T-cell (primary cell): ENCODE measurements at regions not wholly inside any gene's neighbourhood (a gene's known extent, or its start where the extent isn't known, plus 50 kb on each side); places are given as distances from the start of the nearest gene placed in this dataset.

Experiments
- ATAC-seq, 4 experiments: fragments of 200-7000 bp in 3 of 4; fragments of 150-1000 bp in 1 of 4; cut with Tn5 transposase; replicated peaks in 1 of 4; 1 replicate in 3 of 4; 2 replicates in 1 of 4; pipeline ENCODE4 v1.10.0; 2021; ENCODE audit warnings: moderate library complexity in 3 of 4, mild to moderate bottlenecking in 2 of 4, moderate number of reproducible peaks in 1 of 4
- CTCF ChIA-PET, 2 donors: fragments of 300-600 bp; sonication (Branson Sonifier 250); formaldehyde crosslinking; loops; one replicate each; lab custom pipeline; 2022; ENCODE audit warnings: antibody characterized with exemption in 2 of 2; lab: Charles Lee
- POLR2A ChIA-PET, 2 donors: fragments of 300-600 bp; sonication (Branson Sonifier 250); formaldehyde crosslinking; loops; one replicate each; lab custom pipeline; 2022; ENCODE audit warnings: antibody characterized with exemption in 2 of 2; lab: Charles Lee
- DNase-seq, 35 experiments: peaks; one replicate each; pipeline versions ENCODE4 v3.0.0 to v3.0.0-alpha.2; 2013 to 2023
- H3K27ac ChIP-seq: one replicate; pipeline ENCODE4 v1.5.1; 2013; ENCODE audit warnings: low read length
- H3K27me3 ChIP-seq, 2 experiments: replicated peaks in 1 of 2; 1 replicate in 1 of 2; 2 replicates in 1 of 2; pipeline versions ENCODE4 v1.6.1 to v1.7.0; 2013; ENCODE audit warnings: low read length in 1 of 2, mixed read lengths in 1 of 2; ENCODE audit not compliant: control insufficient read depth in 2 of 2, insufficient read depth in 2 of 2; ENCODE audit errors: extremely low read depth in 1 of 2
- H3K36me3 ChIP-seq, 2 donors: 1 replicate in 1 of 2; 2 replicates in 1 of 2; pipeline versions ENCODE4 v1.6.1 to v1.7.0; 2013; ENCODE audit warnings: low read length in 1 of 2; ENCODE audit not compliant: control insufficient read depth in 2 of 2, insufficient read depth in 1 of 2; ENCODE audit errors: extremely low read depth in 1 of 2
- H3K4me1 ChIP-seq, 2 experiments: 1 replicate in 1 of 2; 2 replicates in 1 of 2; pipeline versions ENCODE4 v1.6.1 to v1.7.0; 2013; ENCODE audit warnings: low read length in 2 of 2, mixed read lengths in 1 of 2; ENCODE audit not compliant: insufficient read depth in 2 of 2, control insufficient read depth in 1 of 2; ENCODE audit errors: extremely low read depth in 1 of 2
- H3K4me3 ChIP-seq, 2 donors: 1 replicate in 1 of 2; 2 replicates in 1 of 2; pipeline versions ENCODE4 v1.5.1 to v1.7.0; 2013; ENCODE audit warnings: mild to moderate bottlenecking in 2 of 2, low read length in 1 of 2, moderate library complexity in 1 of 2; ENCODE audit not compliant: control insufficient read depth in 1 of 2; ENCODE audit errors: extremely low read depth in 1 of 2
- H3K9me3 ChIP-seq: 2 replicates; pipeline ENCODE4 v1.7.0; 2013
- H3K27ac Mint-ChIP-seq, 2 donors: one replicate each; pipeline ENCODE4 v1.8.0; 2020 to 2021; ENCODE audit warnings: mild to moderate bottlenecking in 2 of 2, mixed read lengths in 2 of 2
- H3K27me3 Mint-ChIP-seq, 2 donors: one replicate each; pipeline ENCODE4 v1.8.0; 2021 to 2022; ENCODE audit warnings: mixed read lengths in 2 of 2
- H3K36me3 Mint-ChIP-seq: one replicate; pipeline ENCODE4 v1.8.0; 2021; ENCODE audit warnings: mixed read lengths
- H3K4me1 Mint-ChIP-seq, 3 donors: one replicate each; pipeline ENCODE4 v1.8.0; 2020 to 2022; ENCODE audit warnings: mixed read lengths in 3 of 3, mild to moderate bottlenecking in 1 of 3
- H3K4me3 Mint-ChIP-seq, 3 donors: one replicate each; pipeline ENCODE4 v1.8.0; 2020 to 2022; ENCODE audit warnings: mild to moderate bottlenecking in 3 of 3, mixed read lengths in 3 of 3, moderate library complexity in 3 of 3
- H3K9me3 Mint-ChIP-seq, 3 donors: one replicate each; pipeline ENCODE4 v1.8.0; 2020 to 2022; ENCODE audit warnings: mixed read lengths in 3 of 3
- WGBS: methylation state at CpG from one replicate; pipeline ENCODE4 v1.1.5; 2013; ENCODE audit warnings: missing lambda C conversion rate; ENCODE audit not compliant: insufficient coverage; 5-methylcytosine and 5-hydroxymethylcytosine counted together

DNA sequence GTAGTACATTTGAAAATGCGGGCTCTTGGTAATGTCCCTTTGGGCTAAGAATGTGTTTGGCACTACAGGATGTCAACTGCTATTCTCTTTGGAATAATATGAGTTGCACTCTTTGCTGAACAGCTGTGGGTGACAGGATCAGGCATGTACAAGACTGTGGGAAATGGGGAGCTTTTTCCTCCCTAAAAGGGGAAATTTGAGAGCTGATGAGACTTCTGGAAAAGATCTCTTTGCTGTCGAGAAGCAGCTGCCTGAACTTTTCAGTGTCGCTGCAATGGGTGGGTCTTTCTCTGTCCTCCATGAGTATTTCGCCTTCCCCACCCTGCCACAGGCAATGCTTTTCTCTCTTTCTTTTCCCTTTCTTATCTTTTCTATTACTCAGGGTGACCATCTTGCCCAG is 762.2 kb upstream of the GCFC2 start:
- no peaks in the 10 kb centered on the region for H3K27me3 Mint-ChIP-seq
- Histone ChIP-seq H3K4me1 (no peaks in the 10 kb centered on the region), H3K36me3 (no peaks in the 10 kb centered on the region), H3K27ac (no peak overlapping the region), H3K4me3 (no peak overlapping the region), H3K9me3 (no peaks in the 10 kb centered on the region), H3K27me3 (no peaks in the 10 kb centered on the region)
- ATAC-seq (no peak), DNase-seq (no peak)
- POLR2A ChIA-PET, result no interaction called here
- no peak overlapping the region for H3K27ac Mint-ChIP-seq
- peaks cover 11 to 18% (median 11%) of the 10 kb centered on the region in 3 donors for H3K9me3 Mint-ChIP-seq
- CTCF ChIA-PET, result no interaction called here
- no peaks in the 10 kb centered on the region for H3K4me1 Mint-ChIP-seq
- no CpG with 5 or more reads among the region's 4 CpGs for WGBS
- no peaks in the 10 kb centered on the region for H3K36me3 Mint-ChIP-seq
- H3K4me3 Mint-ChIP-seq, result no peak overlapping the region

DNA sequence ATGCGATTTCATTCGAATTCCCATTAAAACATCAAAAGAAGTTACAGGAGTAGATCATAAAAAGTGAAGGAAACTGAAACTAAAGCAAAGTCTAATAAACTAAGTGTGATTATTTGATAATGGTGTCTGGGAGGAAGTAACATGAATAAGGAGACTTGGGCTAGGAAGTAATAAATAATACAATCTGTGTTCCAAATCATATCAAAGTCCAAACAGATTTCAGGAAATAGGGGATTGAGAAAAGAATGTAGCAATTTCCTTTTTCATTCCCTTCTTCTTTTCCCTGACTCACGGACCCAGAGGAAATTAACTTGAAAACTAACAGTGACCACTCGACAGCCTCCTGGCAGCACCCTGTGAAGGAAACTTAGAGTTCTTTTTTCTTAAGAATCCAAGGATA is 758.4 kb upstream of the GCFC2 start:
- Histone ChIP-seq H3K27ac (no peak overlapping the region), H3K27me3 (no peaks in the 10 kb centered on the region), H3K4me3 (no peak overlapping the region), H3K9me3 (no peaks in the 10 kb centered on the region), H3K4me1 (no peaks in the 10 kb centered on the region), H3K36me3 (no peaks in the 10 kb centered on the region)
- DNase-seq (no peak), ATAC-seq (no peak)
- Mint-ChIP-seq H3K27me3 (no peaks in the 10 kb centered on the region), H3K27ac (no peak overlapping the region), H3K9me3 (peaks cover 11 to 25% (median 14%) of the 10 kb centered on the region in 3 donors), H3K36me3 (no peaks in the 10 kb centered on the region), H3K4me1 (no peaks in the 10 kb centered on the region), H3K4me3 (no peak overlapping the region)
- ChIA-PET CTCF (no interaction called here), POLR2A (no interaction called here)
- no CpG with 5 or more reads among the region's 4 CpGs for WGBS

DNA sequence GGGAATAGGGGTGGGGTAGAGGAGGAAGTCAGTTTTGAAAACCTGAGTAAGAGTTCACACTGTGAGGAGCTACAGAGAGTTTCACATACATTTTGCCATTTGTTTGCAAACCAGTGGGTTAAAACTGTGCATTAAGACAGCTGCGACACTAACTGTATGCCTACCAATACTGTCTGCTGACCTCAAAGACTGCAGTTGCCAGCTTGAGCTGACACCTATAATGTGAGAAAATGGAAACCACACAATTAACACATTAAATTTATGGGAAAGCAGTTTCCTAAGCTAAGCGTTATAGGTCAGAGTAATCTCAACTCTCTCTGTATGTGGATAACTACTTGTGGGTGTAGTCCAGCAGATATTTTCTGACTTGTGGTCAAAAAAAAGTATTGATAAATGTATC is 756.6 kb upstream of the GCFC2 start:
- H3K4me1 Mint-ChIP-seq, result no peaks in the 10 kb centered on the region
- H3K27me3 ChIP-seq, result no peaks in the 10 kb centered on the region
- H3K9me3 Mint-ChIP-seq, result peaks cover 3 to 16% (median 9%) of the 10 kb centered on the region in 3 donors
- CTCF ChIA-PET, result no interaction called here
- no CpG with 5 or more reads among the region's 2 CpGs for WGBS
- H3K4me3 ChIP-seq, result no peak overlapping the region
- no peak overlapping the region for H3K27ac ChIP-seq
- no peaks in the 10 kb centered on the region for H3K4me1 ChIP-seq
- H3K36me3 Mint-ChIP-seq, result no peaks in the 10 kb centered on the region
- H3K27me3 Mint-ChIP-seq, result no peaks in the 10 kb centered on the region
- no peak overlapping the region for H3K27ac Mint-ChIP-seq
- no peak for ATAC-seq
- no peak overlapping the region for H3K4me3 Mint-ChIP-seq
- POLR2A ChIA-PET, result interaction anchor here in 1 of 2 donors (0.6 kb wide), 1 partner anchor 209 kb away, joined by 4 read pairs; no protein-coding TSS in a partner anchor
- no peaks in the 10 kb centered on the region for H3K36me3 ChIP-seq
- no peak for DNase-seq
- H3K9me3 ChIP-seq, result no peaks in the 10 kb centered on the region

DNA sequence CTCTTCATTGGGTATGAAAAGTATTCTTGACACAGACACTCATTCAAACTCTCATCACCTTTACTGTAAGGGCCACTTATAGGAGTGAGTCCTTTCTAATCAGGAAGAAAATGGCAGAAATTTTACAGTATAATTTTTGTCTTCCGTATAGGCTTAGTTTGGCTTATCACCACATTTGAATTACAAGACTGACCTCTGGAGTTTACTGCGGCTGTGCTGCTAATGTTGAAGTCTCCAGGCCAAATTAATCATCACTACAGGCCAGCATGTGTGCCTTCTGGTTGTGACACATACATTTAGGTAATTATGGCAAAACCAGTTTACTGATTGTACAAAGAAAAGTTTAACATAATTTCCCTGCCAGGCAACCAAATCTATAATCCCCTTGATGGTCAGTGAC is 753.6 kb upstream of the GCFC2 start:
- H3K4me3 ChIP-seq, result no peak overlapping the region
- no peak overlapping the region for H3K4me3 Mint-ChIP-seq
- no peaks in the 10 kb centered on the region for H3K9me3 ChIP-seq
- no peaks in the 10 kb centered on the region for H3K4me1 Mint-ChIP-seq
- H3K27ac ChIP-seq, result no peak overlapping the region
- no peaks in the 10 kb centered on the region for H3K27me3 ChIP-seq
- POLR2A ChIA-PET, result no interaction called here
- no peaks in the 10 kb centered on the region for H3K36me3 Mint-ChIP-seq
- ATAC-seq, result no peak
- H3K27me3 Mint-ChIP-seq, result no peaks in the 10 kb centered on the region
- H3K4me1 ChIP-seq, result no peaks in the 10 kb centered on the region
- CTCF ChIA-PET, result no interaction called here
- DNase-seq, result no peak
- WGBS, result no CpG with 5 or more reads among the region's 2 CpGs
- peaks cover 2 to 14% (median 8%) of the 10 kb centered on the region in 3 donors for H3K9me3 Mint-ChIP-seq
- no peak overlapping the region for H3K27ac Mint-ChIP-seq
- no peaks in the 10 kb centered on the region for H3K36me3 ChIP-seq

DNA sequence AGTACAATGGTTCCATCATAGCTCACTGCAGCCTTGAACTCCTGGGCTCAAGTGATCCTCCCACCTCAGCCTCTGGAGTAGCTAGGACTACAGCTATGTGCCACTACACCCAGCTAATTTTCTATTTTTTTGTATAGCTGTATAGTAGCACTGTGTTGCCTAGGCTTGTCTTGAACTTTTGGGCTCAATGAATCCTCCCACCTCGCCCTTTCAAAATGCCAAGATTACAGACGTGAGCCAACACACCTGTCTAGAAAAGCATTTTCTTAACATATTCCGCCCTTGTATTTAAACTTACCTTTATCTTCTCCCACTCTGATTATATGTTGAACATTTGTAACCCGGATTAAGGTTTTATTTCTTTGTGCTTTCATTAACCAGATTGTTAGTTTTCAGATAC is 750.7 kb upstream of the GCFC2 start:
- Histone ChIP-seq H3K9me3 (no peaks in the 10 kb centered on the region), H3K4me1 (no peaks in the 10 kb centered on the region), H3K4me3 (no peak overlapping the region), H3K27me3 (no peaks in the 10 kb centered on the region), H3K36me3 (no peaks in the 10 kb centered on the region), H3K27ac (no peak overlapping the region)
- DNase-seq (no peak), ATAC-seq (no peak)
- CTCF ChIA-PET, result no interaction called here
- Mint-ChIP-seq H3K9me3 (peaks cover 4 to 14% (median 6%) of the 10 kb centered on the region in 3 donors), H3K4me1 (no peaks in the 10 kb centered on the region), H3K36me3 (no peaks in the 10 kb centered on the region), H3K27ac (no peak overlapping the region), H3K27me3 (no peaks in the 10 kb centered on the region), H3K4me3 (no peak overlapping the region)
- 92% methylated on average over 2 of the region's 4 CpGs for WGBS
- POLR2A ChIA-PET, result no interaction called here

DNA sequence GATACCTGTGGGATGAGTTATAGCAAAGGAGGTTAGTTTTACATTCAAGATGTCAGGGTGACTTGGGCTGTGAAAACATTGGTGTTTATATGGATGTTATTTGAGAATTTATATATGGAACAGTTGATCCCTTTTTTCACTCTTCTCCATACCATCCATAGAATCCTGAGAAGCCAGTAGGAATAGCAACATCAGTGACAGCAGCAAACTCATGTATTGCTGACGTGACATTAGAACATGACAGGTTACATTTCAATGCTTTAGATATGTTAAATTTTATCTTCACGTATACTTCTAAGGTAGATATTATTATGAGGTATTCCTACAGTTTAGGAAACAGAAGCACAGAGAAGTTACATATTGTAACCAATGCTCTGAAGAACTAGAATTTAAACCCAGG is 745.2 kb upstream of the GCFC2 start:
- H3K4me3 ChIP-seq, result no peak overlapping the region
- Mint-ChIP-seq H3K4me3 (no peak overlapping the region), H3K36me3 (no peaks in the 10 kb centered on the region), H3K27me3 (no peaks in the 10 kb centered on the region), H3K27ac (no peak overlapping the region), H3K4me1 (no peaks in the 10 kb centered on the region), H3K9me3 (peaks cover 4 to 11% (median 8%) of the 10 kb centered on the region in 3 donors)
- POLR2A ChIA-PET, result no interaction called here
- no peak for ATAC-seq
- CTCF ChIA-PET, result no interaction called here
- H3K9me3 ChIP-seq, result no peaks in the 10 kb centered on the region
- H3K36me3 ChIP-seq, result no peaks in the 10 kb centered on the region
- WGBS, result no CpG with 5 or more reads among the region's 2 CpGs
- DNase-seq, result no peak
- H3K4me1 ChIP-seq, result no peaks in the 10 kb centered on the region
- no peaks in the 10 kb centered on the region for H3K27me3 ChIP-seq
- no peak overlapping the region for H3K27ac ChIP-seq

- Mint-ChIP-seq H3K4me1 (no peaks in the 10 kb centered on the region), H3K27me3 (no peaks in the 10 kb centered on the region), H3K9me3 (peaks cover 5 to 12% (median 9%) of the 10 kb centered on the region in 3 donors), H3K4me3 (no peak overlapping the region), H3K36me3 (no peaks in the 10 kb centered on the region), H3K27ac (no peak overlapping the region)
- no peaks in the 10 kb centered on the region for H3K27me3 ChIP-seq
- DNase-seq (no peak), ATAC-seq (no peak)
- 43% methylated on average over 1 of the region's 1 CpG for WGBS
- no peaks in the 10 kb centered on the region for H3K9me3 ChIP-seq
- no peaks in the 10 kb centered on the region for H3K4me1 ChIP-seq
- CTCF ChIA-PET, result no interaction called here
- H3K4me3 ChIP-seq, result no peak overlapping the region
- POLR2A ChIA-PET, result no interaction called here
- no peak overlapping the region for H3K27ac ChIP-seq
- no peaks in the 10 kb centered on the region for H3K36me3 ChIP-seq
Measured at GRCh38 chr2:76450024-76450475, 739.3 kb upstream of the GCFC2 start.
